ENCODE measurements at regions not wholly inside any gene's neighbourhood (a gene's known extent, or its start where the extent isn't known, plus 50 kb on each side); places are given as distances from the start of the nearest gene placed in this dataset.

DNA sequence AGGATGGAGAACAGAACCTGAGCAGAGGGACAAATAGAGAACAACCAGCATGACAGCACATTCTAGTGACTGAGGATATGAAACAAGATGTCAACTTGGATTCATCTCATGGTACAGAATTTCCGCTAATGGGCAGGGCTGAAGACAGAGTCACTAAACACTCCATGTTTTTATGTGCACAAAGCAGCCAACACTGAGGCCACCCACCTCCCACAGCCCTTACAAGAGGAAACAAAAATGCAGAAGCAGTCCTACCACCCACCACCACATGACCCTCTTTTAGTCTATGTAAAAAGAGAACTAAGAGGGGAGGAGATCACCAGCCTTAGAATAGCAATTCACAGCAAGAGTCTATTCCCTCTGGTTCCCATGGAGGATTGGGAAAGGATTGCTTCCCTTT is 131.4 kb upstream of the UBE2E2 start:
- TF ChIP-seq, protein P1, sequence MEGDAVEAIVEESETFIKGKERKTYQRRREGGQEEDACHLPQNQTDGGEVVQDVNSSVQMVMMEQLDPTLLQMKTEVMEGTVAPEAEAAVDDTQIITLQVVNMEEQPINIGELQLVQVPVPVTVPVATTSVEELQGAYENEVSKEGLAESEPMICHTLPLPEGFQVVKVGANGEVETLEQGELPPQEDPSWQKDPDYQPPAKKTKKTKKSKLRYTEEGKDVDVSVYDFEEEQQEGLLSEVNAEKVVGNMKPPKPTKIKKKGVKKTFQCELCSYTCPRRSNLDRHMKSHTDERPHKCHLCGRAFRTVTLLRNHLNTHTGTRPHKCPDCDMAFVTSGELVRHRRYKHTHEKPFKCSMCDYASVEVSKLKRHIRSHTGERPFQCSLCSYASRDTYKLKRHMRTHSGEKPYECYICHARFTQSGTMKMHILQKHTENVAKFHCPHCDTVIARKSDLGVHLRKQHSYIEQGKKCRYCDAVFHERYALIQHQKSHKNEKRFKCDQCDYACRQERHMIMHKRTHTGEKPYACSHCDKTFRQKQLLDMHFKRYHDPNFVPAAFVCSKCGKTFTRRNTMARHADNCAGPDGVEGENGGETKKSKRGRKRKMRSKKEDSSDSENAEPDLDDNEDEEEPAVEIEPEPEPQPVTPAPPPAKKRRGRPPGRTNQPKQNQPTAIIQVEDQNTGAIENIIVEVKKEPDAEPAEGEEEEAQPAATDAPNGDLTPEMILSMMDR (IDR thresholded peaks at IDR 0.05): no peak
- no peak for TF ChIP-seq POLR2A (IDR thresholded peaks at IDR 0.05)
